ENCODE measurements at regions not wholly inside any gene's neighbourhood (a gene's known extent, or its start where the extent isn't known, plus 50 kb on each side); places are given as distances from the start of the nearest gene placed in this dataset.
A peak's percentile ranks its signal among the peaks of the same experiment; 100 is the strongest.
"Not testable (repeated sequence)": the region's sequence is repeated elsewhere in the genome, so short reads cannot be mapped to it uniquely, and the experiment has no call there.

DNA sequence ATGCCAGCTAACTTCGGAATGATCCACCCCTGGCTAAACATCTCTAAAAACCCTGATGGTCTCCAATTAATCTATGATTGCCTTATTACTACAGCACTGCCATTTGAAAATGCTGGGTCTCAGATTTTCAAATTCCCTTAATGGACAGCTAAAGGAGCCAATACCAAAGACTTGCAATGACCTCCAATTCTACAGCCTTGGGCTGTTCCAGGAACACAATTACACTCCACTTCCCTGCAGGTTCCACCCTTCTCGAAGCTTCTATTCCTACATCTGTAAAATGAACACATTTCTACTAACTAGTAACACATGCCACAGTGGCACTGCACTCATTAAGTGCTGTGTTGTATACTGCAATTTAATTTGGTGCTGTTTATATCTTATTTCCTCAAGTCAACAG is 85.7 kb upstream of the AK4 start:
- DNase-seq (ENCODE audit: low read depth in 2 of 2): no peak

DNA sequence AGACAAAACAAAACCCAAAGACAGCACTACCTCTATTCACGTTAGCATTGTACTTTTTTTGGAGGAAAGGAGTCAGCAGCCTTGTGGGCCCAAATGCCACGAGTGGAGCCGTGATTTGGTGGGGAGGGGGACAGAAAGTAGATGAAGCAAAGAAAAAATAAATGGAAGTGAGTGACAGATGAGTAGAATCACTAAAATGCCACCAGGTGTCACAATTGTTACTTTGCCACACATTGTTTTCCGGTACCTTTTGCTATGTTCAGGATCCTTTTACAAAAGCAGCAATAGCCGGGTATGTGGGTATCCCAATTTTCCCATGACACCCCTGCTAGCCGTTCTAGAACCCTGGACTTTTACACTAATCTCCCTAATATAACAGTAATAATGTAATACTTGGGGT is 85.0 kb upstream of the AK4 start:
- DNase-seq (ENCODE audit: low read depth in 2 of 2): no peak

DNA sequence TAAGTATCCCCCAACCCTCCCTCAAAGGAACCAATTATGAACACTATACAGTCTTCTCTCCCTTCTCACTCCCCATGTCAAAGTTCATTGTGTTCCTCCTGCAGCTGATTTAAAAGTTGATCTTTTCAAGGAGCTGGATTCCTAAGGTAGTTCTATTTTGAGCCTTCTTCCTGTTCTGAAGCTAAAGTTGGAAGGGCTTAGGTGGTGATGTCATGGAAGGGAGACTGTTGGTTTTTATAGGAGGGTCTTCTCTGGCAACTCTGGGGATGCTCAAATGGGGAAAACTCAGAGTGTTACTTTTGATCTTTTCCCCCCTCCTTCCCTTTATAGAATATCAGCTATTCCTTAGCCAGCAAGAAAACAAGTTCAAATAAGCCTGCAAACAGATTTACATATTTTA is 83.0 kb upstream of the AK4 start:
- DNase-seq (ENCODE audit: low read depth in 2 of 2): no peak

DNA sequence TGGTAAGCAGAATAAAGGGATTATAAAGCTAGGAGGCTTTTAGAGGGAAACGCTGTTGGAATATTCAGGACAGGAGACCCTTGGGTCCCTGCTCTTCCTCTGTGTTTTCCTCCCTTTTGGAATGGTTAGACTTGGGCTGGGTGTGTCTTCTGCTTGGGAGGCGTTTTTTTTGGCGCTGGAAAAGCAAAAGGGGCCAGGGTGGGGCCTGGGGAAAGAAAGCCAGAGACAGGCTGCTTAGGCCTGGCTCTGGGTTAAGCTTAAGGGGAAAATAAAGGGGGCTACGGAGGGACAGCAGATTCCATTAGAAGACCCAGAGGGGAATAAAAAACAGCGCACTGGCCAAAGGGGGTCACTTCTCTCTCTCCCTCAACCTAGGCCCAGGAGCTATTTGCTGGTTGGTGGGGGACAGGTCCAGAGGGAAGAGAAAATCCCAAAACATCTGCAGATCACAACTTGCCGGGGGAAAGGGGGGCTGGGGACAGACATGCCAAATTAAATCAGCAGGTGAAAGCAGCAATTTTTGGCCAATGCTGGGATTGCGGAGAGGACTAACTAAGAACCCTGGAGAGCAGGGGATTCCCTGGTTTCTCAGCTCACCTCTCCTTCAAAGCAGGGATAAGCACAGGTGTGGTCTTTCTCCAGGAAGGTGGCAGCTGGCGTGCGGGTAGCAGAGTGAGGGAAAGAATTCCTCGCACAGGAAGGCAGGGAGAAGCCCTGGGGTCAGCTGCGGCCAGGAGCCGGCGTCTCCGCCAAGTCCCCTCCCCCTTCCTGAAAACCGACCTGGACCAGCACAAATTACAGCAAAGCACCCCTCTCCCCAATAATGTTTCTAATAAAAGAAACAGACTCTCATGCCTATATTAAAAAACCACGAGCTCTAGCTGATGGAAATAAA is 82.2 kb upstream of the AK4 start:
- DNase-seq (ENCODE audit: low read depth in 2 of 2): no peak

DNA sequence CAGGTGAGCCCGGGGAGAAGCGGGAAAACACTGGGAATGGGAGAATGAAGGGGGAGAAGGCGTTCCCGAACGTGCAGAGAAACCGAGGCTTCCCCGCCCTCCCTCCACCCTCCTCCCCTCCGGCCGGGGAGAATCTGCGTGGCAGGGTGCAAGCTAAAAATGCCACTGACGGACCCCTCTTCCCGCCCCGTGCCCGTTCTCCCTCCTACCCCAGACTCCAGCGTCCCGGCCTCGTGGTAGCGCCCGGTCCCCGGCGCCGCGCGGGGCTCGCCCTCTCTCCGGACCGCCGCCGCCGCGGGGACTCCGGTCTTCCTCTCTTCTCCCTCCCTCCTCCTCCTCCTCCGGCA is 81.6 kb upstream of the AK4 start:
- no peak for DNase-seq (ENCODE audit: low read depth in 2 of 2)

DNA sequence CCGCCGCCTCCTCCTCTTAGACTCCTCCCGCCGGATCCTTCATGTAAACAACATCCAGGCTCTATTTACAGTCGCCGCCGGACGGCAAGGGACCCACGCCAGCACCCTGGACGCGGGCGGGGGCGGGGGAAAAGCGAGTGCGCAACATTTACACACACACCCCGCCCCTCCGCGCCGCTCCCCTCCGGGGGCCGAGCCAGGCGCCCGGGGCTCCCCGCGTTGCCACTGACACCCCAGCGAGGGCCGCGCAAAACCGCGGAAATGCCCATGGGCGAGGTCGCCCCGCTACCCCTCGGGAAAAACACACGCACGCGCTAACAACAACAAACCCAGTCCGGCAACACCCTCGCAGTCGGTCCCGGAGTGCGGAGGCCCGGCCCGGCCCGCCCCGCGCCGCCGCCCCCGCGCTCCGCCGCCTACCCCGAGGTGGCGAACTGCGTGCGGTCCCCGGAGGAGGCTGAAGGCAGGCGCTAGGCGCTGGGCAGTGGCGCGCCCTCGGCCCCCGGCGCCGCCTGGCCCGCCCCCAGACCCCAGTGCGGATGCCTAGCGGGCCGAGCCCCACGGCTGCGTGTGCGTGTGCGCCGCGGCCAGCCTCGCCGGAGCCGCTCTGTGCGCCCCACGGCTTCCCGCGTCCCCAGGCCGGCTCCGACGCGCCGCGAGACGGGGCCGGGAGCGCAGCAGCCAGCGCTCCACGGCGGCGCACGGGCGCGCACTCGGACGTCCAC is 81.1 kb upstream of the AK4 start:
- peak; percentile 32 to 48 for DNase-seq (ENCODE audit: low read depth in 2 of 2)

DNA sequence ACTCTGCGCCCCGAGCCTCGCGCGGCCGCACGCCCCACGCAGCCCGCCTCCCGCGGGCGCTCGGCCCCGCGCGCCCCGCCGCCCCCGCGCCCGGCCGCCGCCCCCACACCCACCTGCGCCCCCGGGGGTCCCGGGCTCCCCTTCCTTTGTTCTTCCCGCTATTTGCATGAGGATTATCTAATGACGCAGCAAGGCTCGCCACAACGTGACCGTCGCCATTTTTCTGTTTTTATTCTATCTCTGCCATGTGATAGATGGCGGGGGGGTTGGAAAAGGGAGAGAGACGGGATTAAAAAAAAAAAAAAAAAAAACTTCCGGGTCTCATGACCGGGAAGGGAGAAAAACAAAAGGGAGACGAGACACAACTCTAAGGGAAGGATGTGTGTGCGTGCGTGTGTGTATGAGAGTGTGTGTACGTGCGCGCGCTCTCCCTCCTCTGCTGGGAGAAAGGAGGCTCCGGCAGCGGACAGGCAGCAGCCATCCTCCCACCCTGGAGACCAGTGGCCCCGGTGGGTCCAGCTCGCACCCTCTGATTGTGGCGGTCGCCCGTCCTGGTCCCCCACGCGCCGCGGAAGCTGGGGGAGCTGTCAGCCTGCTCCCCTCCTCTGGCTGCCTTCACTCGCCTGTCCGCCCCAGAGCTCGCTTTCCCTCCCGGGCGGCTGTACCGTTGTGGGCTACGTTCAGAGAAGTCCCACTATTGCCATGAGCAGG is 80.4 kb upstream of the AK4 start:
- peak; percentile 18 to 35 for DNase-seq (ENCODE audit: low read depth in 2 of 2)

DNA sequence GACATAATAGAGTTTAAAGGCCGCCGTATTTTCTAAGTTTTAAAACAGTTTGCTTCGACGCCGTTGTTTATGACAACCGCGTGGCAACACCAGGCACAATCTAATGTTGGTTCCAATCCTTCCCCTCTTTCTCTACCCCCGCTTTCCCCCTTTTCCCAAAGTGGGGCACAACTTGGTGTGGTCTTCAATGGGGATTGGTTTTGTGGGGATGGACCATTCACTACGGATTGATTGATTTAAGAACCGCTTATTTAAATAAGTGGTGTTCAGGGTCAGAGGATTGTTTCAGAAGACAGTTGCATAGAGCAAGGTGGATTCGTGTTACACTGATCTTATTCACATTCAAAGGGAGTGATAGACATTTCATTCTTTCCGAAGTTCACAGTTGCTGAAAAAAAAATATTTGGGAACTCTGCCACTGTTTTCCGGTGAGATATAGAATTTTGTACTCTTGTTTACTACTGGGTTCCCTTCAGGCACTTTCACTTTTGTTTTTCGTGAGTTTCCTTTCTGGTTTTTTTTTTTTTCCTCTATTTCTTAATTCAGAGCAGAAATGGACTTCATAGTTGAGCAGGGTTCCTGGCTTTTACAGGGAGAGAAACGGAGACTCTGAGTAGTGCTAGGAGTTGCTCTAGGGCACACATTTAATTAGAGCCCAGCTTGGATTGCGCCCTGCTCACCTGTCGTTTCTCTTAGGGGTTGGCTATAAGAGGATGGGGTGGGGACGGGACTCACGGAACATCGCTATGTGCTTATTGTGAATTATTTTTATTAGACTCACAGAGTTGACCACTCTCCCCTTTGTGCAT is 79.6 kb upstream of the AK4 start:
- no peak for DNase-seq (ENCODE audit: low read depth in 2 of 2)

DNA sequence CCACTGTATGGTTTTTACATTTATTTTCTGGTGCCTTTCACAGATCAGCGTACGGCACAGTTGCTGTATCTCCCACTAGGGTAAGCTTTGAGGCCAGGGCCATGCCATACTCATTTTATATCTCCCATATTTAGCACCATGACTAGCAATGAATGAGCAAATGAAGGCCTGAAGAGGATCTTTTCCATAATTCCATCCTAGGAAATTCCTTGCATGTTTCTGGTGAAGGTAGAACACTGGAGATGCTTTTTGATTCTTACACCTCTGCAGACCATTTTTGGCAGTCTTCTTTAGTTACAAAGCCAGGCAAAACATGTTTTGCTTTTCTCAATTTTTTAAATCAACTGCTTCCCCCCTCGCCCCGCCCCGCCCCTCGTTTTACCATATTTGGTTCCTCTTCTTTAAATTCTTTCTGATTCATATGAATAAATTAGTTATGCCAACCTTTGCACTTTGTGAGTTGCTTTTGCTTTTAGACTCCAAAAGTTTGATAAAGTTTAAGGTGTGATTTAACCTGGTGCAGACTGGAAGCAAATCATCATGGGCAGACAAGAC is 78.9 kb upstream of the AK4 start:
- DNase-seq (ENCODE audit: low read depth in 2 of 2): peak; percentile 34 to 44

DNA sequence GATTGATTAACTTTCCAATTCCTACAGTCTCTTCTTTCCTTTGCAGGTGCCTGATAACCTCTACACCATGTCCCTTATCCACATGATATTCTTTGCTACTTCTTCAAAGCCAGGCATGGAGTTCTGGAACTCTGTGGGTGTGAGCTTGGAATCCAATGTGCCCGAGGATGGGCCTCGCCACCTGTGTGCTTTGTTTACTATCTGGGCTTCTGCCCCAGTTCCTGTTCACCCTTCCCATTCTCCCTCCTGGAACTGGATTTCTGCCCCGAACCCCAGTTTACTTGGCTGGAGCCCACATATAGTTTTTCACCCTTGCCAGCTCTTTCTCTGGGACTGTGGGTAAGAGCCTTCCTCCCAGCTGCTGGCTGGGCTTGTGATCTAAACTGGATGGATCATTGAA is 75.2 kb upstream of the AK4 start:
- DNase-seq (ENCODE audit: low read depth in 2 of 2): no peak

DNA sequence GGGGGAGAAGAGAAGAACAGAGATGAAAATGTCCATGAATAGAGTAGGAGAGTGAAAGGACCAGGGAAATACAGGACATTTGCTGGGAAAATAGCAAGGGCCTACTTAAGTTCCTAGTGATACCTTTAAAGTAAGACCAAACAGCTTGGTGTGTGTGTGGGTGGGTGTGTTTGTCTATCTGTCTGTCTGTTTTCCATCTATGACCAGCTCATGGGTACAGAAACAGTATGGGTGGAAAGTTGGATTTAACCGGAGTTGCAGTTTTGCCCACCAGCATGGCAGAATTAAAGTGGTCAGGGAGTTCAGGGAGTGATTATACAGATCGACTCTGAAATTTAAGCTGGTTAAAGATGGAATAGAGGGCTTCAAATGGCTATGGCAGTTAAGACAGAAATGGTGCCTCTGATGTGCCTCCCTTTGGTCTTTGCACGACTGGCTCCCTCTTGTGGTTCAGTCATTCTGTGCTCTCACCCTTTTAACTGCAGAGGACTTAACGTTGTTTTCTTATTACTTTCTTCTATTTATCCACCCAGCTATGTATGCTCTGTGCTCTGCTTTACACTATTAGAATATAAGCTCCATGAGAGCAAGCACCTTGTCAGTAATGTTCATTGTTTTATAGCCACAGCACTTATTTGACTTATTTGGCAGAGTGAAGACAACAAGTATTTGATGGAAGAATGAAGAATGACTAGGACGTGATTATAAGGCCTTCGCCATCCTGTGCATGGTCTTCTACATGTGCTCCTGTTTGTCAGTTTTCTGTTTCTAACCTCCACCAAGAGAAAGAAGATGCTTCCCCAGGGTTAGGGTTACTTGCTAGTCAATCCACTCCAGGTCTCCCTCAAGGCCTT is 72.7 kb upstream of the AK4 start:
- peak; percentile 30 to 50 for DNase-seq (ENCODE audit: low read depth in 2 of 2)

DNA sequence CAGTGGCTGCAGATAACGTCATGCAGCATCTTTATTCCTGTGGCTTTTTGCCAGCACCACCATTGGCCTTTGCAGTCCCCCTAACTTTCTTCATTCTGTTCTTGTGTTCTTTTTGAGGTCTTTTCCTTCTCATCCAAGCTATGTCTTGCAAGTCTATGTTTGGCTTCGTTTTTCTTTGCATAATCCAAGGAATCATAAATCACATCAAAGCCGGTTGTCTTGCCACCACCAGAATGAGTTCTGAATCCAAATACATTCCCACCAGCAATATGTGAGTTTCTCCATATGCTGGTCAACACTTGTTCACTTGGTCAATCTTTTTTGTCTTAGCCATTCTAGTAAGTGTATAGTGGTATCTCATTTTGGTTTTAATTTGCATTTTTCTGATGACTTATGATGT is 70.6 kb upstream of the AK4 start:
- no peak for DNase-seq (ENCODE audit: low read depth in 2 of 2)

DNA sequence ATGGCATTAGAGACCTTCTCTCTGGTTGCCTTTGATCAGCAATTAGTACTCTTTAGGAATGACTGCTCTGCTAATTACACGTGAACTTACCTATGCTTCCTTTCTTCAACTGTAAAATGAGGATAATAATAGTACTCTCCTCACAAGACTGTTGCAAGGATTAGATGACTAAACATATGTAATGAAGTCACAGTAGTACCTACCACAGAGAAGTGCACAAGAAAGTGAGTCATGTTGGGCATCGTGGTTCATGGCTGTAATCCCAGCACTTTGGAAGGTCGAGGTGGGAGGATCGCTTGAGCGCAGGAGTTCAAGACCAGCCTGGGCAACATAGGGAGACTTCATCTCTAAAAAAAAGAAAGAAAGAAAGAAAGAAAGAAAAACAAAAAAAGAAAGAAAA is 68.1 kb upstream of the AK4 start:
- DNase-seq (ENCODE audit: low read depth in 2 of 2): no peak

DNA sequence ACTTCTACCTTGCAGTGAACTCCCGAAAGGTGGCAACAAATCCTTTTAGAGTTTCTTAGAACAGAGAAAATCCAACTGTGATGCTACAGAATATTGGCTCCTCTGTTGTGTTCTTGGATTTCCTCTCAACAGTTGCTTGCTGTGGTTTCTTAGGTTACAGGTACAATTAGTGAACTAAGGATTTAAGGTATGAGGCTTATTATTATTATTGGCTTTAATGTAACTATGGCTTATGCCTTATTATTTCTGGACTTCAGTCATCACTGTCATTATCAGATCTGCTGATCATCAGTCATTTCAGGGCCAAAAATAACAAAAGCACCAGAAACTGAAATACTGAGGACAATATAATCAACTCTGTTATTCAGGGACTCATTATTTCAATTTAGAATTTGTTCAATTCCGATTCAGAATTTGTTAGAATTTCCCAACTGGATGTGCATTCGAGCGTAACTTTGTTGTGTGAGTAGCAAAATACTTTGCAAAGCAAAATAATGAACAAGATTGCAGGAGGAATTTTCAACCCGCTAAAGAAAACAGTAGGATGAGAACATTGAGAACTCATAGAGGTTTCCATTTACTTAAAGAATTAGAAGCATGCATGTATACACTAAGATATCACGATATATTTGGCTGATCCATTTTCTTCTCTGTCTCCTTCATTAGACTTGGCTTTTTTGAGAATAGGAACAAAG is 65.5 kb upstream of the AK4 start:
- no peak for DNase-seq (ENCODE audit: low read depth in 2 of 2)

DNA sequence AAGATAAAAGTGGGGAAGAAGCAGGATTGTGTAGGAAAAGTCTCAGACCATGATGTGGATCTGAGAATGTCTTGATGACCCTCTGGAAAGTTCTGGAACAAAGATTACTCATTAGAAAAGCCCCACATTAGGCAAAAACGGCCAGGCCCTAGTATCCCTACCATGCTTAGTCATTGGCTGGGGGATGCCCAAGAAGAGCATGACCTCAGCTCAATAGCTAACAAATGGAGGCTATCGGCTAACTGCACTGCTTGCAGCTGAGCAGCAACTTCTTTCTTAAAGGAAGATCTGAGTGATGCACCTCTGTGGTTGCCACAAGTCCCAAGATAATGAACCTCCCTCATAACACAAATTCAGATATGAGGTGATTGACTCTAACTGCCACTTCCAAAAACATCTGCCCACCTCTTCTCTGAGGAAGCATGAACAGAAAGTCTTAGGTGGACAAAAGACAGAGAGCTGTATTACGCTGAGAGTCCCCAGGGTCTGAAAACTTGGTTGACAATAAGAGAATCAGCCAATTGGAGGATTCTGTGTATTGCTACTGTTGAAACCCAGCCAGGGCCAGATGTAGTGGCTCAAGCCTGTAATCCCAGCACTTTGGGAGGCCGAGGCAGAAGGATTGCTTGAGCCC is 64.6 kb upstream of the AK4 start:
- no peak for DNase-seq (ENCODE audit: low read depth in 2 of 2)

DNA sequence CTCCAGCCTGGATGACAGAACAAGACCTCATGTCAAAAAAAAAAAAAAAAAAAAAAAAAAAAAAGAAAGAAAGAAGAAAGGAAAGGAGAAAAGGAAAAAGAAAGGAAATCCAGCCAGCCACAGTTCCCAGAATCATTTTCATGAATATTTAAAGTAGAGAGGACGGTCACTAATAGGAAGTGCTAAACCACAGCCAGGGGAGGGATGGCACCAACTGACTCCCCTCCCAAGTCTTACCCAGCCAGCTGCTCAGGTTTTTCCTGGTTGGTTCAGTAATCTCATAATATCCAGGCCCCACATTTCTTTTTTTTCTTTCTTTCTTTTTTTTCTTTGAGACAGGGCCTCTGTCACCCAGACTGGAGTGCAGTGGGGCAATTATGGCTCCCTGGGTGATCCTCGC is 63.9 kb upstream of the AK4 start:
- DNase-seq (ENCODE audit: low read depth in 2 of 2): no peak

DNA sequence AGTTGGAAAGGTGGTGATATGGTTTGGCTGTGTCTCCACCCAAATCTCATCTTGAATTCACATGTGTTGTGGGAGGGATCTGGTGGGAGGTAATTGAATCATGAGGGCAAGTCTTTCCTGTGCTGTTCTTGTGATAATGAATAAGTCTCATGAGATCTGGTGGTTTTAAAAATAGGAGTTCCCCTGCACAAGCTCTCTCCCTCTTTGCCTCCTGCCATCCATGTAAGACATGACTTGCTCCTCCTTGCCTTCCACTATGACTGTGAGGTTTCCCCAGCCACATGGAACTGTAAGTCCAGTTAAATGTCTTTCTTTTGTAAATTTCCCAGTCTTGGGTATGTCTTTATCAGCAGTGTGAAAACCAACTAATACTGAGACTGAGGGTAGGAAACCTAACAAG is 60.5 kb upstream of the AK4 start:
- DNase-seq (ENCODE audit: low read depth in 2 of 2): not testable (repeated sequence)

DNA sequence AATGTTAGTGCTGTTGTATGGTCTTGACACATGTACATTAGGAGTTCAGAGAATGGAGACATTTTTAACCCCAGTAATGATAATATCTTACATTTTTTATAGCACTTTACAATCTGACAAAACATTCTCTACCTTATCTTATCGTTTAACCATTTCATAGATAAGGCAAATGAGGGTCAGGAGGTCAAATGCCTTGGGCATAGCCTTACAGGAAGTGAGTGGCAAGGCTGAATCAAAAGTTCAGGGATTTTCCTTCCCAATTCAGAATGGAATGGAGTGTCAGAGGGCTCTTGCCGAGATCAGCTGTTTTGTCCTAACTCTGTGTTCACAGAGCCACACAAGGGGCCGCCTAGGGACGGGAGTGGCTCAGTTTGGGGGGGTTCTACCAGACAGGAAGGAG is 57.6 kb upstream of the AK4 start:
- no peak for DNase-seq (ENCODE audit: low read depth in 2 of 2)

DNA sequence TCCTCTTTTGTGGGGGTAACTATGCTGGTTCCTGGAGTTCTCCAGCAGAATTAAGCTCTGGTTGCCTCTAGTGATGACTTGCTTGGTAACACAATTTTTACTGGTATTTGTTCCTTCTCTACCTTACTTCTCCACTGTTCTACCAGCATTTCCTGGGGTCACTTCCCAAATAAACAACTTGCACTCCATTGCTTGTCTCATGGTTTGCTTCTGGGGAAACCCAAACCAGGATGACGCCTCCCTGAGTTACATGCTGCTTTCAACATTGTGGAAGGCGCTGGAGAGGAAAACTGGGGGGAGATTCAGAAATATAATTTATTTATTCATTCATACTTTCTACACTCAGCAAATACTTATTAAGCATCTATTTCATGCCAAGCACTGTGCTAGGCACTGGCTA is 55.3 kb upstream of the AK4 start:
- DNase-seq (ENCODE audit: low read depth in 2 of 2): no peak

DNA sequence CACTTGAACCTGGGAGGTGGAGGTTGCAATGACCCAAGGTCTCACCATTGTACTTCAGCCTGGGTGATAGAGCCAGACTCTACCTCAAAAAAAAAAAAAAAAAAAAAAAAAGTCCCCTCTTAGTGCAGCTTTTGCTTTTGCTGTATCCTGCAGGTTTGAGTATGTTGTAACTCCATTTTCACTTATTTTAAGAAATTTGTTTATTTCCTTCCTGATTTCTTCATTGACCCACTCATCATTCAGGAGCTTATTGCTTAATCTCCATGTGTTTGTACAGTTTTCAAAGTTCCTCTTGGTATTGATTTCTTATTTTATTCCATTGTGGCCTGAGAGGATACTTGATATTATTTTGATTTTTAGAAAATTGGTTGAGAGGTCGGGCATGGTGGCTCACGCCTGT is 50.9 kb upstream of the AK4 start:
- DNase-seq (ENCODE audit: low read depth in 2 of 2): no peak

Measured in stimulated activated CD4-positive, alpha-beta T cell treated with anti-CD3 and anti-CD28 coated beads, Interleukin-15, amount 100 ng/mL, for 48 hours (primary cell).